Vagina (tissue), 2 donors: ENCODE measurements at regions not wholly inside any gene's neighbourhood (a gene's known extent, or its start where the extent isn't known, plus 50 kb on each side); places are given as distances from the start of the nearest gene placed in this dataset.

Source experiments
- DNase-seq, 2 donors: peaks; one replicate each; pipeline ENCODE4 v3.0.0-alpha.2; 2017; ENCODE audit errors: extremely low spot score in 2 of 2
- H3K27ac ChIP-seq: fragments of 200-600 bp; sonication (generic); one replicate; pipeline ENCODE4 v1.5.1; 2019
- H3K27me3 ChIP-seq: fragments of 200-600 bp; sonication (generic); one replicate; pipeline ENCODE4 v1.5.1; 2019
- H3K36me3 ChIP-seq, 2 donors: fragments of 200-600 bp; sonication (generic); one replicate each; pipeline ENCODE4 v1.5.1; 2017 to 2019
- H3K4me1 ChIP-seq: fragments of 200-600 bp; sonication (generic); one replicate; pipeline ENCODE4 v1.5.1; 2019
- H3K4me3 ChIP-seq, 2 donors: fragments of 200-600 bp; sonication (generic); 1 replicate in 1 of 2; 2 replicates in 1 of 2; pipeline ENCODE4 v1.5.1; 2016 to 2019
- H3K9me3 ChIP-seq: fragments of 200-600 bp; sonication (generic); one replicate; pipeline ENCODE4 v1.5.1; 2019
- POLR2A ChIP-seq, 2 donors: fragments of 450-650 bp; IDR thresholded peaks; one replicate each; pipeline ENCODE4 v1.6.1; 2017; ENCODE audit warnings: antibody characterized with exemption in 2 of 2, mild to moderate bottlenecking in 2 of 2, moderate library complexity in 2 of 2
- POLR2AphosphoS5 ChIP-seq, 2 donors: sonication (generic); formaldehyde crosslinking; IDR thresholded peaks; one replicate each; pipeline ENCODE4 v1.9.0; 2017; ENCODE audit warnings: antibody characterized with exemption in 2 of 2, mild to moderate bottlenecking in 2 of 2, low read depth in 1 of 2; ENCODE audit not compliant: insufficient read depth in 1 of 2
- intact Hi-C: fragments of 100-400 bp; cut with DNase I; formaldehyde crosslinking; loops from one replicate; pipeline ENCODE4 v1.15.1; 2023
- TF ChIP-seq, protein P1 (sequence below), 3 experiments: fragments of 450-650 bp in 2 of 3; fragments of 200-600 bp in 1 of 3; sonication (generic) in 1 of 3; IDR thresholded peaks; one replicate each; pipeline ENCODE4 v1.5.1; 2017 to 2019; ENCODE audit warnings: antibody characterized with exemption in 3 of 3, mild to moderate bottlenecking in 2 of 3, moderate library complexity in 2 of 3

DNA sequence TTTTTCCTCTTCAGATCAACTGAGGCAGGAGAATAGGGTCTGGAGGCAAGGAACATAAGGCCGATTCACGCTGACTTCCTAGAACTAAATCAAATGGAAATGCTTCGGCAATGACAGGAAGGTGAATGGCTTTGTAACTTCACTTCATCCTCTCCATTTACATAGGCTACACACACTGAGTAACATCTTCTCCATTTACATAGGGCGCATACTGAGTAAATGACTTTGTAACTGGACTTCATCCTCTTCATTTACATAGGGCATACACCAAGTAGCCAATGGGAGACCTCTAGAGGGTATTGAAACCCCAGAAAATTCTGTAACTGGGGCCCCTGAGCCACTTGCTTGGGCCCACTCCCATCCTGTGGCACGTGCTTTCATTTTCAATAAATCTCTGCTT lies 71.0 kb upstream of the CPSF6 start:
- Histone ChIP-seq H3K4me1 (no peaks in the 10 kb centered on the region), H3K36me3 (no peaks in the 10 kb centered on the region), H3K27me3 (no peaks in the 10 kb centered on the region), H3K9me3 (no peaks in the 10 kb centered on the region), H3K4me3 (no peak overlapping the region), H3K27ac (no peak overlapping the region)
- intact Hi-C loops = no loop called here
- TF ChIP-seq, protein P1, sequence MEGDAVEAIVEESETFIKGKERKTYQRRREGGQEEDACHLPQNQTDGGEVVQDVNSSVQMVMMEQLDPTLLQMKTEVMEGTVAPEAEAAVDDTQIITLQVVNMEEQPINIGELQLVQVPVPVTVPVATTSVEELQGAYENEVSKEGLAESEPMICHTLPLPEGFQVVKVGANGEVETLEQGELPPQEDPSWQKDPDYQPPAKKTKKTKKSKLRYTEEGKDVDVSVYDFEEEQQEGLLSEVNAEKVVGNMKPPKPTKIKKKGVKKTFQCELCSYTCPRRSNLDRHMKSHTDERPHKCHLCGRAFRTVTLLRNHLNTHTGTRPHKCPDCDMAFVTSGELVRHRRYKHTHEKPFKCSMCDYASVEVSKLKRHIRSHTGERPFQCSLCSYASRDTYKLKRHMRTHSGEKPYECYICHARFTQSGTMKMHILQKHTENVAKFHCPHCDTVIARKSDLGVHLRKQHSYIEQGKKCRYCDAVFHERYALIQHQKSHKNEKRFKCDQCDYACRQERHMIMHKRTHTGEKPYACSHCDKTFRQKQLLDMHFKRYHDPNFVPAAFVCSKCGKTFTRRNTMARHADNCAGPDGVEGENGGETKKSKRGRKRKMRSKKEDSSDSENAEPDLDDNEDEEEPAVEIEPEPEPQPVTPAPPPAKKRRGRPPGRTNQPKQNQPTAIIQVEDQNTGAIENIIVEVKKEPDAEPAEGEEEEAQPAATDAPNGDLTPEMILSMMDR (IDR thresholded peaks at IDR 0.05) = no peak
- no peak for TF ChIP-seq POLR2AphosphoS5 (IDR thresholded peaks at IDR 0.05; ENCODE audit: insufficient read depth in 1 of 2, low read depth in 1 of 2)
- TF ChIP-seq POLR2A (IDR thresholded peaks at IDR 0.05) = no peak
- DNase-seq = no peak

DNA sequence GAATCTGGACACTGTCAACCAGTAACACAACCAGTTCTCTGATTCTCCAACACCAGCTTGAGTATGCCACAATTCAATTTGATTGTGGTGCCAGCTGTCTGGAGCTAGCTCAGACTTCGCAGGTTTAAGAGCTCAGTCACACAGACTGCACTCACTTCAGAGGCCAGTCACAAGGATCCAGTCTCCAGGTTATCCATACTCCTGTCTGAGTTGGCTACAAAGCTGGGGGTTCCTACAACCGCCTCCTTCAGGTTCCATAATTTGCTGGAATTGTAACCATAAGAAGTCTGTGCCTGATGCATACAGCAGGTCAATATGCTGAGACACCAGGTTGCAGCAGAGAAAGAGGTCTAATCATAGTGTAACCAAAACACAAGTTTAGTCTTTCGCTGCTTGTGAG lies 70.5 kb upstream of the CPSF6 start:
- peak in 1 of 2 donors; percentile 70 for DNase-seq
- no peak for TF ChIP-seq POLR2A (IDR thresholded peaks at IDR 0.05)
- TF ChIP-seq POLR2AphosphoS5 (IDR thresholded peaks at IDR 0.05; ENCODE audit: insufficient read depth in 1 of 2, low read depth in 1 of 2) = no peak
- TF ChIP-seq, protein P1 (IDR thresholded peaks at IDR 0.05) = no peak
- Histone ChIP-seq H3K4me3 (no peak overlapping the region), H3K4me1 (no peaks in the 10 kb centered on the region), H3K27ac (no peak overlapping the region), H3K9me3 (no peaks in the 10 kb centered on the region), H3K36me3 (no peaks in the 10 kb centered on the region), H3K27me3 (no peaks in the 10 kb centered on the region)
- intact Hi-C loops = no loop called here

DNA sequence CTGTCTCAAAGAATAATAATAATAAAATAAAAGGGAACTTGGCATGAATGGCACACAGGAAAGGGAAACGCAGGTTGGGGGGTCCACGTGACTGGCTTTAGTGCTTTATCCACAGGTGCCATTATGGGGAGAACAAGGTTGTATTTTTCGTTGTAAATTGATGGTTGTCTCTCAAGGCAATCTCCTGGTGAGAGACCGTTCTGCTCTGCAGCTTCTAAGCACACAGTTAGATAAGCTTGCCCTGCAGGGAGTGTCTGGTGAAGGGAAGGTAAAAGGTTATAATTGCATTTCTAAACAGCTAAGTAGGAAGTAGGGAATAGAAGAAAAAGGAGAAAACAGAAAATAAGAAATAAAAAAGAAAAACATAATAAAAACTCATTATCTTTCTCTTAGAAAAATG lies 69.1 kb upstream of the CPSF6 start:
- Histone ChIP-seq H3K4me1 (no peaks in the 10 kb centered on the region), H3K27ac (no peak overlapping the region), H3K36me3 (no peaks in the 10 kb centered on the region), H3K27me3 (no peaks in the 10 kb centered on the region), H3K4me3 (no peak overlapping the region), H3K9me3 (no peaks in the 10 kb centered on the region)
- intact Hi-C loops = no loop called here
- TF ChIP-seq, protein P1 (IDR thresholded peaks at IDR 0.05) = no peak
- TF ChIP-seq POLR2A (IDR thresholded peaks at IDR 0.05) (no peak), POLR2AphosphoS5 (IDR thresholded peaks at IDR 0.05; ENCODE audit: insufficient read depth in 1 of 2, low read depth in 1 of 2) (no peak)
- DNase-seq = no peak

DNA sequence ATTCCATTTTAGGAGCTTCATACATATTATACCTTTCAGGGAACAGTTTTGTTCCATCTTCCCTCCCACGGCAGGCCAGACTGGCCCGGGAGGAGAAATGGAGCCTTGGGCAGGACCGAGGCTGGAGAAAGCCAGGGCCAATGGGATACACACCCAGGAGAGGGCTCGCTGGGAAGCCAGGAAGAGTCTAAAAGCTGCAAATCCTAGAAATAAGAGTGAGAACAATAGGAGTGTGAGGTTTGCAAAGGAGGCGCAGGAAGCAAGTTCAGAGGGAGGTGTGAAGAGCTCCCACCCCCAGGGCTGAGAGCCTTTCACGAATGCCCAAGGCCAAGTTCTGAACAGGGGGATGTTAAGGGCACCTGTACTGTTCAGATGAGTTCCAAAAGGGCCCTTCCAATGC lies 67.5 kb upstream of the CPSF6 start:
- intact Hi-C loops = no loop called here
- DNase-seq = peak in 1 of 2 donors; percentile 5
- Histone ChIP-seq H3K4me3 (no peak overlapping the region), H3K27ac (no peak overlapping the region), H3K36me3 (no peaks in the 10 kb centered on the region), H3K27me3 (no peaks in the 10 kb centered on the region), H3K4me1 (no peaks in the 10 kb centered on the region), H3K9me3 (no peaks in the 10 kb centered on the region)
- TF ChIP-seq, protein P1 (IDR thresholded peaks at IDR 0.05) = no peak
- TF ChIP-seq POLR2AphosphoS5 (IDR thresholded peaks at IDR 0.05; ENCODE audit: insufficient read depth in 1 of 2, low read depth in 1 of 2) (no peak), POLR2A (IDR thresholded peaks at IDR 0.05) (no peak)

DNA sequence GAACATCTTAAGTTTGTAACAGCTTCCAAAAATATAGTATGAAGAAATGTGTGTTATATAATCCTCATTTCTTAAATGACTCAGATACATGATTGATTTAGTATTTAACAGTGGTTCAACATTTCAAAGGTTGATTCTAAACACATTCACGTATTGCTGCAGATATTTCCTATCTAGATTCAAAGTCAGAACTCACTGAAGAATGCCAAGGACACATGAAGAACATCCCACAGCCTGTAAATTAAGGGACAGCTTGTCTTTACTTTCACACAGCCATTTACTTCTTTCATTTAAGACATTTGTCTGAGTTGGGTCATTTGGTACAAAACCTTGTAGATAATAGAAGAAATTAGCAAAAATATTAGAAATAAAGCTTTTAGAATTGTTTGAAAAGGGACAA lies 66.9 kb upstream of the CPSF6 start:
- intact Hi-C loops = no loop called here
- H3K36me3 ChIP-seq = no peaks in the 10 kb centered on the region
- no peaks in the 10 kb centered on the region for H3K9me3 ChIP-seq
- no peaks in the 10 kb centered on the region for H3K4me1 ChIP-seq
- H3K4me3 ChIP-seq = no peak overlapping the region
- H3K27ac ChIP-seq = no peak overlapping the region
- DNase-seq = no peak
- H3K27me3 ChIP-seq = no peaks in the 10 kb centered on the region
- TF ChIP-seq POLR2AphosphoS5 (IDR thresholded peaks at IDR 0.05; ENCODE audit: insufficient read depth in 1 of 2, low read depth in 1 of 2) (no peak), POLR2A (IDR thresholded peaks at IDR 0.05) (no peak)
- TF ChIP-seq, protein P1 (IDR thresholded peaks at IDR 0.05) = no peak
